ENCODE measurements at regions not wholly inside any gene's neighbourhood (a gene's known extent, or its start where the extent isn't known, plus 50 kb on each side); places are given as distances from the start of the nearest gene placed in this dataset.
"Not testable (repeated sequence)": the region's sequence is repeated elsewhere in the genome, so short reads cannot be mapped to it uniquely, and the experiment has no call there.

DNA sequence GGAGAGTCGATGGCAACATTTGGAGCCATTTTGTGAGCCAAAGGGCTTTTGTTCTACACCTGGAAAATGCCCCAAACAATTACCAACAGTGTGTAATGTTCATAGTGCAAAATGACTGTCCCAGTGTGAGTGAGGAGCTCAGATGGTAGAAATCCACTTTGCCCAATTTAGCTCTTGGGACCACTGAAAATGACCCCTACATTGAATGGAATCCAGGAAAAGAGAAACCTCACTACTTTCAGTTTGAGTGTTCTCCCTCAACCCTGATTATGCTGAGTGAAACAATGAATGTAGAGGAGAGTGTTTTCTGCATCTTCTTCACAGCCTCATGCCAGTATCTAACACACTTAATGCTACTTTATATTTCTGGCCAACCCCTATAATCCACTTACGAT is 84.9 kb upstream of the NRN1 start:
- DNase-seq (ENCODE audit: low read depth in 2 of 3, low spot score in 2 of 3): no peak

DNA sequence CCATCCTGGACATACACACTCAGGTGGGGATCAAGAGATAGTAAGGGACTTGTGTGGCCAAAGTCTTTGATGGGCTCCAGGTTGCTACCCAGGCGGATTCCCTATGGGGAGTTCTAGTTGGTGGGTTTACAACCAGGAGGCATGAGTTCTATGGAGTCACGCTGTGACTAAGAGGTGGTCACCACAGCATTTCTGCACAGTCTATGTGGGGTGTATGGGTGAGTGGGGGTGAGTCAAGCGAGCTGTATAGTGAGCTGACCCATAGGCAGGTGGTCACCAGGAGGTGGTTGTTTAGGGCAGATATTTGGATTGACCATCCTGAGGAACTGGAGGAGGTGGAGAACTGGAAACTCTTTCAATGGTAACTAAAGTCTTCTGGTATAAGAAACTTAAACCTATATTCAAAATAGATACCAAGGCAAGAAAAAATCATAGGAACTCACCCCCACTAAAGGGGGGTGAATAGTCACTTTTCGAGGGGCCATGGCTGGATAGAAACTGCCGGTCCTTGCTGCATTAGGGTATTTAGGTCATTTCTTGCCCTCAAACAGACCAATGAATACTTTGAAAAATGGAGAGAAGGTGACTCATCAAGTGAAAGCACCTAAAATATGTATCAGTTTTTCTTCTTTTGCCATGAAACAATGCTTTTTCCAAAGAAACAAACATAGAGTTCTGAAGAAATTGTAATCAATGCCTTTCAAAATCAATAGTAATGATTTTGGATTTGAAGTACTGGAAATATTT is 84.3 kb upstream of the NRN1 start:
- no peak for DNase-seq (ENCODE audit: low read depth in 2 of 3, low spot score in 2 of 3)

GRCh38 chr6:6085928-6086668 is 79.4 kb upstream of the NRN1 start:
- no peak for DNase-seq (ENCODE audit: low read depth in 2 of 3, low spot score in 2 of 3)

- DNase-seq (ENCODE audit: low read depth in 2 of 3, low spot score in 2 of 3): no peak
Observed at GRCh38 chr6:6080975-6081374, 74.2 kb upstream of the NRN1 start.

GRCh38 chr6:6074190-6074589 is 67.5 kb upstream of the NRN1 start:
- no peak for DNase-seq (ENCODE audit: low read depth in 2 of 3, low spot score in 2 of 3)

GRCh38 chr6:6068157-6068556 is 61.4 kb upstream of the NRN1 start:
- not testable (repeated sequence) for DNase-seq (ENCODE audit: low read depth in 2 of 3, low spot score in 2 of 3)

- DNase-seq (ENCODE audit: low read depth in 2 of 3, low spot score in 2 of 3): no peak
Observed at GRCh38 chr6:6058054-6058444, 51.3 kb upstream of the NRN1 start.

GRCh38 chr6:6057442-6058053 is 50.8 kb upstream of the NRN1 start:
- peak in 2 of 3 donors; percentile 56 to 79 for DNase-seq (ENCODE audit: low read depth in 2 of 3, low spot score in 2 of 3)

Data from hematopoietic multipotent progenitor cell (in vitro differentiated cells).